GM12873 (cell line): ENCODE measurements at regions not wholly inside any gene's neighbourhood (a gene's known extent, or its start where the extent isn't known, plus 50 kb on each side); places are given as distances from the start of the nearest gene placed in this dataset.

Source experiments
- TF ChIP-seq, protein P1 (sequence below): IDR thresholded peaks from 2 replicates; pipeline ENCODE4 v1.5.1; 2012; ENCODE audit warnings: low read depth, mild to moderate bottlenecking, moderate library complexity, low read length, control low read depth; ENCODE audit not compliant: insufficient read depth; ENCODE audit errors: missing control alignments

DNA sequence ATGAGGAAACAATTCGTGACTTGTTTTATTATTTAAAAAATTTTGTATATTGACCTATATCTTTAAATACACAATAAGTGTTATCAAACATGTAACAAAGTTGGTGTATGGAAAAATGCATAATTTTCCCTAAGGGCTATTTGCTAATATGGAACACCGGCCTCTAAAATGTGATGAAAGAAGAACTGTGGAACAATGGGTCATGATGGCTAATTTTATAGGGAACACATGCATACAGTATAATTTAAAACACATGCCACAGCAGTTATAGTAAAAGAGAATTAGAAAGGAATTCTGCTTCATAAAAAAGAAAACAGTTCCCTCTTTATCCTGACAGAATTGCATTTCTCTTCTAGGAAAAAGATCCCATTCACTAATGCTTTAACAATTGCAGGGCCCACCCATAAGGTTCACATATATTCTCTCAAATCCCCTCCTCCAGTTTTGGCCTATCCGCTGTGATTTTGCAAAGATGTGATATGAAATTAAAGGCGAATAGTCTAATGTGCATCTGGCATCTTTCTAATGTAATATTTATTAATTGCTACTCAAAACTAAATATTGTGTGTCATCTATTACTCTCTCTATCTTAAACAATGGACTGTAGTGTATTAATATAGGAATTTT is 628.1 kb upstream of the CITED2 start:
- TF ChIP-seq, protein P1, sequence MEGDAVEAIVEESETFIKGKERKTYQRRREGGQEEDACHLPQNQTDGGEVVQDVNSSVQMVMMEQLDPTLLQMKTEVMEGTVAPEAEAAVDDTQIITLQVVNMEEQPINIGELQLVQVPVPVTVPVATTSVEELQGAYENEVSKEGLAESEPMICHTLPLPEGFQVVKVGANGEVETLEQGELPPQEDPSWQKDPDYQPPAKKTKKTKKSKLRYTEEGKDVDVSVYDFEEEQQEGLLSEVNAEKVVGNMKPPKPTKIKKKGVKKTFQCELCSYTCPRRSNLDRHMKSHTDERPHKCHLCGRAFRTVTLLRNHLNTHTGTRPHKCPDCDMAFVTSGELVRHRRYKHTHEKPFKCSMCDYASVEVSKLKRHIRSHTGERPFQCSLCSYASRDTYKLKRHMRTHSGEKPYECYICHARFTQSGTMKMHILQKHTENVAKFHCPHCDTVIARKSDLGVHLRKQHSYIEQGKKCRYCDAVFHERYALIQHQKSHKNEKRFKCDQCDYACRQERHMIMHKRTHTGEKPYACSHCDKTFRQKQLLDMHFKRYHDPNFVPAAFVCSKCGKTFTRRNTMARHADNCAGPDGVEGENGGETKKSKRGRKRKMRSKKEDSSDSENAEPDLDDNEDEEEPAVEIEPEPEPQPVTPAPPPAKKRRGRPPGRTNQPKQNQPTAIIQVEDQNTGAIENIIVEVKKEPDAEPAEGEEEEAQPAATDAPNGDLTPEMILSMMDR: no peak

- TF ChIP-seq, protein P1: no peak
Measured at GRCh38 chr6:140001821-140002341, 627.4 kb upstream of the CITED2 start.

- TF ChIP-seq, protein P1: no peak
Measured at GRCh38 chr6:140001005-140001404, 626.6 kb upstream of the CITED2 start.

- TF ChIP-seq, protein P1: peak; percentile 25
Measured at GRCh38 chr6:139996253-139996834, 621.9 kb upstream of the CITED2 start.

GRCh38 chr6:139994998-139995397 is 620.5 kb upstream of the CITED2 start:
- TF ChIP-seq, protein P1: no peak

DNA sequence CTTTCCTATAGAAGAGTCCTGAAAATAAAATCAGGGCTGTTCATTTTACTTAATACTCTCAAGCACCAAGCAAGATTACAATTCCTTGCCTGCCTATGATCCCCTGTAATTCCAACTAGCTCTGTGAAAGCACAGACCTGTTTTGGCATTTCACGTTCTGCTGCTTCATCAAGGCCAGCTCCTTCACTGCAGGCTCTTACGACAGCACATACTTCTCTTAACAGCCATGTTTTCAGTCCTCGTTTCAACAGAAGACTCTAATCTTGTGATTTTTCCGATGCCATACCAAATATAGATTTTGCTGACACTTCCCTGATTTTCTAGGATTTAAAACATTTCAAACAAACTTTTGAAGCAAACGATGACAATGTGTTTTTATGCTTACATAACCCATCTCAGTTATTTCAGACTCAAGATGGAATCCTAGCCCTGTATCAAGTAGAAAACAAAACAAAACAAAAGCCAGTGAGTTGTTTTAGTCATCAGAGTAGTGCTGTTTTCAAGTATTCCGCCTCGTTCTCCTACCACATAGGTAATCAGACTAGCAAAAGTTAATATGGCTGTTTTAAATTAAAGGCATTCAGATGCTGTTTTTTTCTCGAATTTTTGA is 616.5 kb upstream of the CITED2 start:
- TF ChIP-seq, protein P1: no peak

DNA sequence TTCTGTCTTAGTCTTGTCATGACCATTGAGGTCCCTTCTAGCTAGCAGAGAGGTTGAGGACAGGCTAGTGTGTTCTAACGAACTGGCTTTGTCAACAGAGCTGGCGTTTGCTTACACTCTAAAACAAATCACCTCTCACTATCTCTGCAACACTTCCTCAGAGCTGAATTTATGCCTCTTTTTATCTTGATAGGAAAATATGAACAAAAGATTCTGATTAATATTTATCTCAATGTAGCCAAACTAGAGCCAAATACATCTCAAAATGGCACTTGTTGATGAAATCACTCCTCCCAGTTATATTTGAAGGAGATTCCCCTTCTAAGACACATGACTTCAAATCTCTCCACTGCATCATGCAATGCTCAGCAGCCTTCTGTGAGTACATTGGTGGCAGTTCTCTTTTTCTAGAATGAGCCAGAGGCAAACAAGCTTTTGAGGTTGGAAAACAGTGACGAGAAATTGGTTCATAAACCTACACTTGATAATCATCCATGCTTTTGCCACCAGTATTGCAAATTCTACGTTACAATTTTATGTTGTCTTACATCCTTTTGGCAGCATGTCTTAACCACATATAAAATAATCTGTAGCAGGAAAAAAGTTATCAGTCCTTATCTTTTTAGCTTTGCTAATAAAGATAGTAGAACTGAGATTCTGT is 615.7 kb upstream of the CITED2 start:
- TF ChIP-seq, protein P1: no peak
